Endothelial cell of umbilical vein (primary cell): ENCODE measurements at regions not wholly inside any gene's neighbourhood (a gene's known extent, or its start where the extent isn't known, plus 50 kb on each side); places are given as distances from the start of the nearest gene placed in this dataset.
"Not testable (repeated sequence)": the region's sequence is repeated elsewhere in the genome, so short reads cannot be mapped to it uniquely, and the experiment has no call there.

Source experiments
- BruUV-seq: library from RNA; stranded (reverse); fragments of 400-500 nt; replicated peaks from 2 replicates; lab custom pipeline; 2021; lab: Mats Ljungman, UMichigan
- CTCF ChIA-PET: fragments of 300-600, 350-600 bp; sonication (Branson Sonifier 250); formaldehyde crosslinking; loops from one replicate; lab custom pipeline; 2021; ENCODE audit warnings: antibody characterized with exemption, inconsistent platforms; lab: Charles Lee
- POLR2A ChIA-PET: fragments of 300-600, 350-600 bp; sonication (Branson Sonifier 250); formaldehyde crosslinking; loops from one replicate; lab custom pipeline; 2021; ENCODE audit warnings: antibody characterized with exemption, inconsistent platforms; lab: Charles Lee
- DNase-seq: peaks from one replicate; pipeline ENCODE4 v3.0.0-alpha.2; 2011; ENCODE audit warnings: low read depth, low spot score
- FAIRE-seq: peaks from 2 replicates; lab custom pipeline; 2011; peaks lifted over from hg19 to GRCh38; lab: Jason Lieb, UNC
- H2AFZ ChIP-seq: 2 replicates; pipeline ENCODE4 v1.6.0; 2012; ENCODE audit warnings: low read depth, low read length, control low read depth, inconsistent platforms
- H3K27ac ChIP-seq: 2 replicates; pipeline ENCODE4 v1.5.1; 2011; ENCODE audit warnings: low read depth, mild to moderate bottlenecking, control low read depth, low read length, moderate library complexity; ENCODE audit not compliant: insufficient read depth
- H3K27me3 ChIP-seq, 2 experiments: 2 replicates each; pipeline versions ENCODE4 v1.6.0 to v1.6.1; 2011; ENCODE audit warnings: low read length in 2 of 2, mixed read lengths in 1 of 2; ENCODE audit not compliant: control insufficient read depth in 2 of 2, insufficient read depth in 2 of 2
- H3K36me3 ChIP-seq, 2 experiments: 2 replicates in 1 of 2; 3 replicates in 1 of 2; pipeline ENCODE4 v1.5.1; 2011; ENCODE audit warnings: low read length in 2 of 2, mild to moderate bottlenecking in 1 of 2, moderate library complexity in 1 of 2; ENCODE audit not compliant: control insufficient read depth in 2 of 2, insufficient read depth in 2 of 2; ENCODE audit errors: extremely low read depth in 1 of 2
- H3K4me1 ChIP-seq: 3 replicates; pipeline ENCODE4 v1.5.1; 2011; ENCODE audit warnings: mild to moderate bottlenecking, low read length; ENCODE audit not compliant: control insufficient read depth, insufficient read depth; ENCODE audit errors: extremely low read depth
- H3K4me2 ChIP-seq: 2 replicates; pipeline ENCODE4 v1.6.1; 2011; ENCODE audit warnings: low read length, control low read depth, mixed read lengths; ENCODE audit not compliant: insufficient read depth
- H3K4me3 ChIP-seq, 3 experiments: fragments of 200-600 bp in 1 of 3; sonication (generic), shearing (Covaris generic) in 1 of 3; replicated peaks in 1 of 3; 2 replicates each; pipeline ENCODE4 v1.5.1; 2011 to 2016; ENCODE audit warnings: control low read depth in 3 of 3, low read length in 3 of 3, mild to moderate bottlenecking in 2 of 3, inconsistent platforms in 1 of 3, low read depth in 1 of 3, moderate library complexity in 1 of 3; ENCODE audit not compliant: insufficient read depth in 1 of 3
- H3K79me2 ChIP-seq: 2 replicates; pipeline ENCODE4 v1.6.0; 2012; ENCODE audit warnings: low read length, inconsistent platforms; ENCODE audit not compliant: control insufficient read depth, insufficient read depth
- H3K9ac ChIP-seq: replicated peaks from 2 replicates; pipeline ENCODE3; 2011; ENCODE audit warnings: low read length, control low read depth; ENCODE audit not compliant: insufficient read depth; ENCODE audit errors: extremely low read depth
- H3K9me1 ChIP-seq: replicated peaks from 3 replicates; pipeline ENCODE4 v1.6.0; 2011; ENCODE audit warnings: mild to moderate bottlenecking, low read length; ENCODE audit not compliant: control insufficient read depth, insufficient read depth; ENCODE audit errors: extremely low read depth
- H3K9me3 ChIP-seq: replicated peaks from 2 replicates; pipeline ENCODE4 v1.5.1; 2012; ENCODE audit warnings: low read length, inconsistent platforms; ENCODE audit not compliant: control insufficient read depth, insufficient read depth
- H4K20me1 ChIP-seq: replicated peaks from 2 replicates; pipeline ENCODE3; 2011; ENCODE audit warnings: mild to moderate bottlenecking, low read length; ENCODE audit not compliant: control insufficient read depth, insufficient read depth; ENCODE audit errors: extremely low read depth
- dilution Hi-C: fragments of 300-500 bp; cut with MboI; formaldehyde crosslinking; loops from one replicate; pipeline ENCODE4 v1.15.0; 2019; ENCODE audit warnings: low sequenced_read_pairs; ENCODE audit not compliant: extremely low pct_ligation_motif_present
- intact Hi-C: fragments of 100-400 bp; cut with micrococcal nuclease; formaldehyde crosslinking; loops from one replicate; pipeline ENCODE4 v1.10.0; 2022

DNA sequence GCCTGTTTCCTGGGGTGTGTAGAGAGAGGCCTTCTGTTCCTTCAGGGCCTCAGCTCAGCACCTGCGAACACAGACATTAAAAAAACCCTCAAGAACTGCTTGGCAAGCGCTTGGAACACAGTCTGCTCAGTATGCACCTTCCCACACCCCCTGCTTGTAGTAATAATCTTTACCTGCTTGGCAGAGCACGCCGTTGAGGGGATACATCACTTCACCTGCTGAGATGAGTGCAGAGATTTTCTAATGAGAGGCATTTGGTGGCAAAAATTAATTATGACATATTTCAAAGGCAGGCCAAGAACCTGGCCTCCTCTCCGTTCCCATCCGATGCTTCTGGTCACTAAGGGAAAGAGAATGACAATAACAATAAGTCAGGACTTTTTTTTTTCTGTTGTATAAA lies 93.4 kb upstream of the DPP6 start:
- BruUV-seq, H3K9me1 ChIP-seq, dilution Hi-C loops, H3K27me3 ChIP-seq, H3K27ac ChIP-seq, CTCF ChIA-PET, H3K9ac ChIP-seq, H2AFZ ChIP-seq, H3K4me3 ChIP-seq, FAIRE-seq, intact Hi-C loops, H4K20me1 ChIP-seq, H3K4me2 ChIP-seq, H3K79me2 ChIP-seq, H3K36me3 ChIP-seq, H3K4me1 ChIP-seq, H3K9me3 ChIP-seq, DNase-seq, POLR2A ChIA-PET: not testable (repeated sequence)

- intact Hi-C loops, dilution Hi-C loops: not testable (repeated sequence)
Measured at GRCh38 chr7:153964481-153965112, 87.6 kb upstream of the DPP6 start.

DNA sequence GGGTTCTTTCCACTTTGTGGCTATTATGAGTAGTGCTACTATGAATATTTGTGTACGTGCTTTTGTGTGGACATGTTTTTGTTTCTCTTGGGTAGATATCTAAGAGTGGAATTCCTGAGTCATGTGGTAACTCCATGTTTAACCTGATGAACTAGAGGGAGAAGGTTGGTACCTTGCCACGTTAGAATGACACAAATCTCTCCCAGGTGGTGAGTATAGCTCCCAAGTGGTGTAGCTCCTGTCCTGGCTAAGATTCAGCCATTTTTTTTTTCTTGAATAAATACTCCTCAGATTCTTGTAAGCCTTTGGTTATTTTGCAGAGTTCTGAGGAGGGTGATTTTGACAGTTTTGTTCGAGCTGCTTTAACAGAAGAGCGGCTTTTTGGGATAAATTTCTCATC lies 83.2 kb upstream of the DPP6 start:
- H3K27ac ChIP-seq, POLR2A ChIA-PET, H4K20me1 ChIP-seq, H3K79me2 ChIP-seq, H3K9me1 ChIP-seq, intact Hi-C loops, H3K4me3 ChIP-seq, H3K27me3 ChIP-seq, H3K4me2 ChIP-seq, H3K4me1 ChIP-seq, H3K9ac ChIP-seq, H3K36me3 ChIP-seq, CTCF ChIA-PET, H2AFZ ChIP-seq, DNase-seq, BruUV-seq, dilution Hi-C loops, FAIRE-seq, H3K9me3 ChIP-seq: not testable (repeated sequence)

More at GRCh38 chr7:153964481-153965112, 87.6 kb upstream of the DPP6 start:
- FAIRE-seq, CTCF ChIA-PET, H3K9ac ChIP-seq, H3K4me3 ChIP-seq, H4K20me1 ChIP-seq, H3K79me2 ChIP-seq, H3K4me1 ChIP-seq, H3K4me2 ChIP-seq, POLR2A ChIA-PET, H3K27me3 ChIP-seq, H3K9me3 ChIP-seq, H3K9me1 ChIP-seq, H3K27ac ChIP-seq, H3K36me3 ChIP-seq, DNase-seq, BruUV-seq, H2AFZ ChIP-seq: not testable (repeated sequence)

GRCh38 chr7:153974603-153975002 lies 77.6 kb upstream of the DPP6 start:
- H3K4me1 ChIP-seq, H3K79me2 ChIP-seq, FAIRE-seq, H3K4me3 ChIP-seq, H2AFZ ChIP-seq, DNase-seq, H3K36me3 ChIP-seq, intact Hi-C loops, H4K20me1 ChIP-seq, dilution Hi-C loops, H3K9me3 ChIP-seq, CTCF ChIA-PET, BruUV-seq, H3K4me2 ChIP-seq, POLR2A ChIA-PET, H3K9me1 ChIP-seq, H3K27ac ChIP-seq, H3K9ac ChIP-seq, H3K27me3 ChIP-seq: not testable (repeated sequence)
